Erythroblast (primary cell): ENCODE measurements at regions not wholly inside any gene's neighbourhood (a gene's known extent, or its start where the extent isn't known, plus 50 kb on each side); places are given as distances from the start of the nearest gene placed in this dataset.

ENCODE experiments used
- GATA1 ChIP-seq: IDR thresholded peaks from 2 replicates; pipeline ENCODE4 v1.6.1; 2011; ENCODE audit warnings: low read depth, mild to moderate bottlenecking, control low read depth, low read length, moderate library complexity
- POLR2A ChIP-seq: IDR thresholded peaks from 2 replicates; pipeline ENCODE4 v1.6.1; 2011; ENCODE audit warnings: mild to moderate bottlenecking, low read length

- TF ChIP-seq POLR2A (no peak), GATA1 (no peak)
Observed at GRCh38 chr1:239539051-239539450, 152.7 kb downstream of the CHRM3 start.
